GM21381 (cell line): ENCODE measurements at regions not wholly inside any gene's neighbourhood (a gene's known extent, or its start where the extent isn't known, plus 50 kb on each side); places are given as distances from the start of the nearest gene placed in this dataset.
"Not testable (repeated sequence)": the region's sequence is repeated elsewhere in the genome, so short reads cannot be mapped to it uniquely, and the experiment has no call there.

Source experiments
- ATAC-seq: cut with Tn5 transposase; IDR thresholded peaks from one replicate; pipeline ENCODE4 v1.9.1; 2021; ENCODE audit warnings: mild to moderate bottlenecking, moderate library complexity; ENCODE audit not compliant: unreplicated experiment

DNA sequence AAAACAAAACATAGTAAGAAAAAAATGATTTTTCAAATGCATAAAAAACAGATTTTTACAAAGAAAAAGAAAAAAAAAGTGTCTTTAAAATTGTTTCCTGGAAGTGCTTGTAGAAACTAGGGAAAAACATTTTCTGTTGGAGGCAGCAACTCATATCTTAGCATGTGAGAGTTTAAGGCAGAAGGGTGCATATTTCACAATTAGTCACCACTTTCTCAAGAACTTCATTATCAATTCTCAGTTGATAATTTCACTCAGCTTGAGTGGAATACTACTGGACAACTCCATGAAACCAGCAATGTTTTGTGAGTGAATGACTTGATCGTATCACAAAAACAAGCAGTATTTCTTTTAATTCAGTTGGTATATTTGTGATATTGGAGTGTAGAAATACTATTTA lies 508.3 kb upstream of the DAB2 start:
- no peak for ATAC-seq

DNA sequence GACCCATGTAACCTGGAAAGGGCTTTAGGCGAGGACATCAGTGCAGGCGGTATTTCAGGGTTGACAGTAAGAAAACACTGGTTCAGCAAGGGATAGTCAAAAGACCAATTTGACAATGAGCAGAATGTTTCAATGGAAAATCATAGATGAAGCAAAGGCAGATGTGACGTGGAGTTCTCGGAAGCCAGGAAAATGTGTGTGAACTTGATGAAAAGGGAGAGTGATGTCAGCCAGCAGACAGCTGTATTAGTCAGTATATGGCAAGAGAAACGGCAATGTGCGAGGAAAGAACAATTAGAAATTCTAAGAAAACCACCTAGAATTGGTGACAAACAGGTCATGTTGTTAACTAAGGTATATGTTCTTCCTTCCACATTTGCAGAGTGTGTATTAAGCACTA lies 503.9 kb upstream of the DAB2 start:
- no peak for ATAC-seq

DNA sequence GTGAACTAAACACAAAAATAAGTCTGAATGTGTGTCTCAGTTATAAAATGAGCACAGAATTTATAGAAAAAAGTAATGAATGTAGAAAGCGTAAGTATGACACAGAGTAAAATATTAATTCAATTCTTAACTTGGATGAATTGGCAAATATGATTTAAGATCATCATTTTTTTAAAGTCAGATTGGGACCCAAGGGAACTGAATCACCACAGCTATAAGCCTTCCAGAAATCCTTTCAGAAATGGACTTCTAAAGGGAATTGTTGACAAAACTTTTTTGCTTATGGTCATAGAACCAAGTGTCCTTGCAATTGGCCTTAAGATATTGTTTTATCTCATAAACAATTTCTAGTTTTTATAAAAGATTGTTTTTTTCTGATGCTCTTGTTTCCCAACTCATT lies 495.1 kb upstream of the DAB2 start:
- no peak for ATAC-seq

DNA sequence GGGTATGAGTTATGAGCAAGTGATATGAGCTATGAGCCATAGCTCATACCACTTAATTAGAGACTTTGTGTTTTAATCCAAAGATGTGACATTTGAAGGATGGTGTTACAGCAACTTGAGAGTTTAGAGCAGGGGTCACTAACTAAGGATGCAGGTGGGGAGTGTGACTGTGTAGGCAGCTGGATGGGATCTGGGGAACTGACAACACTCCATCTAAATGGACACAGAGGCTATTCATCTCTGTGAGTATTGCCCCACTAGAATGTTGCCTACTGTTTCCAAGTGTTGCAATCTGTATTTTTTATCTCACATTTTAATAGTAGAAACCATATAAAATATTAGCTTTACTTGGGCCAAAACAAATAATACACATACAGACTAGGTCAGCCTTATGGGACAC lies 488.1 kb upstream of the DAB2 start:
- no peak for ATAC-seq

DNA sequence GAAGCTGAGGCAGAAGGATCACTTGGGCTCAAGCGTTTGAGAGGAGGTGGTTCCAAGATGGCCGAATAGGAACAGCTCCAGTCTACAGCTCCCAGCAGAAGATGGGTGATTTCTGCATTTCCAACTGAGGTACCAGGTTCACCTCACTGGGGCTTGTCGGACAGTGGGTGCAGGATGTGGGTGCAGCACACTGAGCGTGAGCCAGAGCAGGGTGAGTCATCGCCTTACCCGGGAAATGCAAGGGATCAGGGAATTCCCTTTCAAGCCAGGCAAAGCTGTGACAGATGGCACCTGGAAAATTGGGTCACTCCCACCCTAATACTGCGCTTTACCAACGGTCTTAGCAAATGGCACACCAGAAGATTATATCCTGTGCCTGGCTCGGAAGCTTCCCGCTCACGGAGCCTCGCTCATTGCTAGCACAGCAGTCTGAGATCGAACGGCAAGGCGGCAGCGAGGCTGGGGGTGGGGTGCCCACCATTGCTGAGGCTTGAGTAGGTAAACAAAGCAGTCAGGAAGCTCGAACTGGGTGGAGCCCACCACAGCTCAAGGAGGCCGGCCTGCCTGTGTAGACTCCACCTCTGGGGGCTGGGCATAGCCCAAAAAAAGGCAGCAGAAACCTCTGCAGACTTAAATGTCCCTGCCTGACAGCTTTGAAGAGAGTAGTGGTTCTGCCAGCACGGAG lies 482.6 kb upstream of the DAB2 start:
- not testable (repeated sequence) for ATAC-seq

DNA sequence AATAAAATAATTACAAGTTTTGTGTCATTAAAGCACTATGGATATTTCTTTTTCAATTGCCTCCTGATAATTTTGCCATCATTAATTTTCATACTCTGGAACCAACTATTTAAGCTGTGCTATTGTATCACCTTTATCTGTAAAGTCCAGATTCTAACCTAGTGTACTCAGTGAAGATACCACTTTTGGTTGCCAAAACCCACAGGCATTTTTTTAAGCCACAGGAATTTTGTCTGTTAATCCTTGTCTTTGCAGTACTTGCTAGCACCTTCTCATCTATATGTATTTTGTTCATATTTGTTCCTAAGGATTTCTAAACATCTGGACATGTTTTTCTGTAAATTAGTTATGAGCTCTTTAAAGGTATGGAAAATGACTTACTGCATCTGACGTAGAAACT lies 481.4 kb upstream of the DAB2 start:
- no peak for ATAC-seq

DNA sequence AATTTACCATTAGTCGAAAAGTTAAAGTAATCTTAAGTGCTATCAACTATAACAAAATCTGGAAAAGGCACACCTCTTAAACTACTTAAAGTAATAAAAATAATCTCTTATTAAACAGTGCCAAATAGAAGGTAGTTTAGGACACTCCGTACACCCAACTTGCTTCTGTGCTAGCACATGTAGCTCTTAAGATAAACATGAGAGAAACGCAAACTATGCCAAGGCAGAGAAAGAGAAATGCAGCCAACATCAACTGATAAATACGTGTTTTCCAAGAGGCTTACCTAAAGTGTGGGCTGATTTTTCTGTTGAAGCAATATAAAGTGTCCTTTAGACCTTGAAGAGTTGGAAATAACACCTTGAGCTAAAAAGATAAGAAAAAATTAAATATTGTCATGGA lies 480.6 kb upstream of the DAB2 start:
- no peak for ATAC-seq

DNA sequence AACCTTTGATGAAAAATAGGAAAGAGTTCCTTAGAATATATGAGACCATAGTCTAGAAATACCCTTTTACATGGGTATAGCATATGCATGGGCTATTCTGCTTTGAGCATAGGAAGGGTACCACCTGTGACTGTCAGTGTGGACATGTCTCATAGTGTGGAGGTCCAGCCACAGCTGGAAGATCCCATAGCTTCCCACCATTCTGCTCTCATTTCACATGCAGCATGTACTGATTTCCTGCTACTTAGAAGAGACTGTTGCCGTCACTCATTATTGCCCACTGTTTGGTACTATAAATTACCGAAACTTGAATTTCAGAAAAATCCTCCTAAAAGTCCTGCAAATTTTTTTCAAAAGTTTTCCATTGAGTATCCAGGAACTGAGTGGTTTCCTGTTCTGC lies 477.8 kb upstream of the DAB2 start:
- ATAC-seq = no peak

DNA sequence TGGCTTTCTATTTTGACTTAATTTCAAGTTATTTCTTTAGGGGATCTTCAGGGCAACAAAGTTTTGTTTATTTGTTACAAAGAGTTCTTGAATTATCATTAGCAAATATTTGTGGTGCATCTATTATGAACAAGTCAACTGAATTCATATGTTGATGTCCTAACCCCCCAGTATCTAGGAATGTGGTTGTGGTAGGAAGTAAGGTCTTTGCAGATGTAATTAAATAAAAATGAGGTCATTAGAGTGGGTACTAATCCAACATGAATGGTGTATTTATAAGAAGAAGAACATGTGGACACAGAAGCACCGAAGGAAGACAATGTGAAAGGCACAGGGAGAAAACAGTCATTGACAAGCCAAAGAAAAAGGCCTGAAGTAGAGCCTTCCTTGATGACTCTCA lies 474.0 kb upstream of the DAB2 start:
- no peak for ATAC-seq

DNA sequence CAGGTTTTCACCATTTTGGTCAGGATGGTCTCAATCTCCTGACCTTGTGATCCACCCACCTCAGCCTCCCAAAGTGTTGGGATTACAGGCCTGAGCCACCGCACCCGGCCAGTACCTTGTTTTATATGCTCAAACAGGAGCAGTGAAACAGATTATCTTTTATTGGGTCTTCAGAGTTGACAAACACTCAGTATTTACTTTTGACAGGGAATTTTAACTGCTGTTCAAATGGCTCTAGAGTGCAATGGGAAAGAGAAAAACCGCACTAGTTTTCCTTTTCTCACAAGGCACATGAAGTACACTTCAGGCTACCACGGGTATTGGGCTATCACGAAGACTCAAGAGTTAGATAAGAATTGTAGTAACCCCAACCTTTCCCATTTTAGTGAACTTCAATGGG lies 471.9 kb upstream of the DAB2 start:
- ATAC-seq = no peak

DNA sequence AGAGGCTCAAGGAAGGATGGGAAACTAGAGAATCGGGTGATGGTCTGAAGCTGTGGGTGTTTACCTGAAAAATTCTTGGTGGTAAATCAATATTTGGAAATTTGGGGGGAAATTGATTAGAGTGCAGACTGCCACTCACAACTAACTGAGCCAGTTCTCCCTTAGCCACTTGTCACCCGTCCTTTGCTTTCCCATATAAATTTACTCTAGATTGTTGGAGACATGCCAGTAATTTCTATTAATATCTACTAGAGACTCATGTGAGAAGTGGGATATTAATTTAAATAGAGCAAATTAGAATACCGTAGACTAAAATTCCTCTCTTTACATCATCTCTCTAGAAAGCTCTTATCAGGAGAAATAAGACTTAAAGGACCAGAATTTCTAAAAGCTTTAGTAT lies 471.3 kb upstream of the DAB2 start:
- no peak for ATAC-seq

DNA sequence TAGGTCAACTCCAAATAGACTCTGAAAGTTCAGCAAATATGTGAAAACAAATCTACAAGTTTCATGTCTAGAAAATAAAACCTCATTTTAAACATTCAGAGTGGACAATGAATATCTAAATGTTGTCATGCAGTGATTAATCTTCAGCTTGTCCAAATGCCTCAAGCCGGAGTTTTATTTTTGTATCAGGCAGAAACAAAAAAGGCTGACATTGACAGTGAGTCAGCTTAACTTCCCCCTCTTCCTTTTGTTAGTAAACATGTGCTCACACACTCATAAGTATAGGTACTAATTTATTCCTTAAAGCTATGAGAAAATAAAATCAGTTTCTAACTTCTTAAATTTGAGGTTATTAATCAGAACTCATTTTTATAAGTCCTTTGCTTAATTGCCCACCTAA lies 467.9 kb upstream of the DAB2 start:
- ATAC-seq = no peak

DNA sequence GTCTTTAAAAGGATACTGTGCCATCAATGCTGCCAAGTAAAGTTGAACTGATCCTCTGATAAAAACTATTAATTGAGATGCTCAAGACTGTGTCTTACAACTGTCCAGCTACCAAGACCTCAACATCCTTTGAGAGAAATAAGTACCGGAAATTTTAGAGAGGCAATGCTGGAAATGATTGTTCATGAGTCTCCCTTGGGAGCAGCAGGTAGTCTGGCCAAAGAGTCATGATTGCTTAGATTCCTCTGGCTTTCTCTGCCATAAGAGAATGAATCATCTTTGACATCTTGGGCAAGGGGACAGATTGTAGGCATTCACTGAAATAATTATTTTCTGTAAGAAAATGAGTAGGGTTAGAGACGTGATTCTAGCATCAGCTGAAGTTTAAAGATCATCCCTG lies 466.6 kb upstream of the DAB2 start:
- ATAC-seq = no peak

DNA sequence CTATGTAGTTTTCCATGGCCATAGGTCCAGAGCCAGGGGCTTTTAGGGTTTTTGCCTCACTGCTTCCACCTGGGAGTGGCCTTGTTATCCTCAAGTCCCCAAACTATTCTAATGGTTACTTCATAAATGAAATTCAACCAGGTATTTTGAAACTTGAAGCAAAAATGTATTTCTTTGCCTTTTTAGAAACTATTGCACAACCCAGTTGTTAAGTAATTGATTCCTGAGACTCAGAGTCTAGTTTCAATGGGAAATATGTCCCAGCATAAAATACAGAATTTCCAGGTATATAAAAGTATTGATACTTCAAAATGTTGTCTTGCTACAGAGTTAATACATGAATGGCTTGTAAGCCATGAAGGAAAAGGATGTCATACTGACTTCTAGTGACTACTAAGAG lies 456.2 kb upstream of the DAB2 start:
- ATAC-seq = no peak

DNA sequence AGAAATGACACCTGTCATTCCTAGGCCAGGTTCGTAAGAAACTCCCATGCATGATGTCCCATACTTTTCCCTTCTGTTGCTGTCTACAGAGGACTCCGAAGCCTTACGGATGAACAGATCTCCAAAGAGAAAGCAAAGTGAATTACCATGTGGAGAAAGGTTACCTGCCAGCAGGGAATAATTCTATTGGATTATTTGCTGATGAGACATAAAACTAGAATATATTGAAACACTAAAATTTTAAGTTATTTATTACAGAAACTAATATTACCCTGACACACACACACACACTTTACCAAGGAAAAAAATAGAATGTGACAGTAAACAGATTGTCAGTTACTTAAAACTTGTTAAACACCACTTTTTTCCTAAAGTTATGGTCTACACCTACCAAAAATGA lies 452.7 kb upstream of the DAB2 start:
- ATAC-seq = no peak

DNA sequence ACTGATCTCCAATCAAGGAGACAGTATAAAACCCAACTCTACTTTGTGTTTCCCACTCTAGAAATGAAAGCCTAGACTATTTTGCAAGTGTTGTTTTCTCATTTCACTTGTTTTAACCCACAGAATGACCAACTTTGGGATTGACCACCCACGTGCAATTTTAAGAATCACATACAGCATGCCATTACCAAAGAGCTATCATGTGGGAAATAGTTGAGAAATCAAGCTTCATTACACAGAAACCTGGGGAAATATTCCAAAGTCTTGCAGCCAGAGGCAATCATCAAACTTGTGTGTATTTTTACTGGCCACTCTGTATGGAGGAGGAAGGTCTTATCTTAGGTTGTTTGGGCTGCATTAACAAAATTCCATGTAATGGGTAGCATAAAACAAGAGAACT lies 451.4 kb upstream of the DAB2 start:
- ATAC-seq = no peak

DNA sequence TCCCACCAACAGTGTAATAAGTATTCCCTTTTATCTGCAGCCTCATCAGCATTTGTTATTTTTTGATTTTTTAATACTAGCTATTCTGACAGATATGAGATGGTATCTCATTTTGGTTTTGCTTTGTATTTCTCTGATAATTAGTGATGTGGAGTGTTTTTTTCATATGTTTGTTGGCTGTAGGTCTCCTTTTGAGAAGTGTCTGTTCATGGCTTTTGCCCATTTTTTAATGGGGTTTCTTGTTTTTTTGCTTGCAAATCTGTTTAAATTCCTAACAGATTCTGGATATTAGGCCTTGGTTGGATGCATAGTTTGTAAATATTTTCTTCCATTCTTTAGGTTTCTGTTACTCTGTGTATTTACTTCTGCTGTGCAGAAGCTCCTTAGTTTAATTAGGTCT lies 445.4 kb upstream of the DAB2 start:
- no peak for ATAC-seq

DNA sequence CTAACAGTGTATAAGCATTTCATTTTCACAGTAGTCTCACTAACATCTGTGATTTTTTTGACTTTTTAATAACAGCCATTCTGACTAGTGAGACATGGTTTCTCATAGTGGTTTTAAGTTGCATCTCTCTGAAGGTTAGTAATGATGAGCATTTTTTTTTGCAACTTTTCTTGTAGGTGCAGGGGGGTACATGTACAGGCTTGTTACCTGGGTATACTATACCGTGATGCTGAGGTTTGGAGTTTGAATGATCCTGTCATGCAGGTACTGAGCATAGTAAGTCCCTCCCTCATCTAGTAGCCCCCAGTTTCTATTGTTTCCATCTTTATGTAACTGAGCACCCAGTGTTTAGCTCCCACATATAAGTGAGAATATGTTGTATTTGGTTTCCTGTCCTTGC lies 444.6 kb upstream of the DAB2 start:
- no peak for ATAC-seq

DNA sequence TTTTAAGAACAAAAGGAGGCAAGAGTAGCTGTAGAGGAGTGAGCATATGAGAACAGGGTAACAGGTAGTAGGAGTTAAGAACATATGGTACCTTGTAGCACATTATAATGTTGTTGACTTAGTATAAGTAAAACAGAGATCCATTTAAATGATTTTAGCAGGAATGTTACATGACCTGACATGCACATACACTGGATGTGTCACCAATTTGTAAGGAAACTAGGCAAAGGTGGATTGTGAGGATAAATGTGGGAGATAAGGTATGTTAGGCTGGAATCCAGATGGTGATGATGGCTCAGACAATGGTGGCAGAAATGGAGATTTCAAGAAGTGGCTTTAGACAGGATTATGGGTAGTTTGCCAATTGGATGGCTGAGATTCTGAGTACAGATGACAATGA lies 443.1 kb upstream of the DAB2 start:
- no peak for ATAC-seq

DNA sequence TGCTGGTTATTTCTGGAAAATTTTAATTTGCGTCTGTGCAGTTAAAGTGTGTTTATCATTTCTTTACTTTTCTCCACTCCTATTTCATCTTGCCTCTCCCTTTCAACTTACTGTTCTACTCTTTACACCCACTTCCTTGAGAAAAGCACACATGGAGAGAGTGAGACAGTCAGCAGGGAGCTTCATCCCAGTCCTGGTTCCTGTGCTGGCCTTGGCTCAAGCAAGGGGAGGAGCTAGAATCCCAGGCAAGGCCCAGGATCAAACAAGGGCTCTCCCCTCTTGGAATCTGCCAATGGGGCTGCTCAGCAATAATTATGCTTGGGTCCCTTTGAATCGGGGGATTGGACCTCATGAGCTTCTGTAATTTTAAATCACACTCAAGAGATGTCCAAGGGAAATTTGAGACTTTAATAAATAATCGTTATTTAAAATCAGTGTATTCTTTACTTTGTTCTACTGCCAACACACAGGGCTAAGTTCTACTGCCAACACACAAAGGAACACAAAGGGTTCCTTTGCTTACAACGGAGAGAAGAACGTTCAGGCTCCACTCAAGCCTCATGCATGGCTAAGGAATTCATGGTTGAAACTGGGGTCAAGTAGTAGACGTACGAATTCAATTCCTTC lies 439.3 kb upstream of the DAB2 start:
- ATAC-seq = no peak

DNA sequence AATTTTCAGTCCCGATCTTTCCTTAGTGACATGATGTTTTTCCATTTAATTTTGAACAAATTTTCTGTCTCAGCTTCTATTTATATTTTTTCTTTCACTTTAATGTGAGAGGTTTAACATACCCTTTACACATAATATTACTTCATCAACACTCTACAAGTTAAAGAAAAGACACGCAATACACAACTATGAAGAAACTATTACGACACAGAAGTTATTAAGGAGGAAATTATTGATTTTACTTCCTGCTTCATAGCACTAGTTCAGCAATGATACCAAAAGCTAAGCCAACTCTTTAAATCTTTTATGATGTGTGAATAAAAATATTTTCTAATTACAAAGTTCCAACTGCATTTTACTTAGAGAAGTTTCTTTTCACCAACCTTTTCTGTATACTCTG lies 432.3 kb upstream of the DAB2 start:
- no peak for ATAC-seq

DNA sequence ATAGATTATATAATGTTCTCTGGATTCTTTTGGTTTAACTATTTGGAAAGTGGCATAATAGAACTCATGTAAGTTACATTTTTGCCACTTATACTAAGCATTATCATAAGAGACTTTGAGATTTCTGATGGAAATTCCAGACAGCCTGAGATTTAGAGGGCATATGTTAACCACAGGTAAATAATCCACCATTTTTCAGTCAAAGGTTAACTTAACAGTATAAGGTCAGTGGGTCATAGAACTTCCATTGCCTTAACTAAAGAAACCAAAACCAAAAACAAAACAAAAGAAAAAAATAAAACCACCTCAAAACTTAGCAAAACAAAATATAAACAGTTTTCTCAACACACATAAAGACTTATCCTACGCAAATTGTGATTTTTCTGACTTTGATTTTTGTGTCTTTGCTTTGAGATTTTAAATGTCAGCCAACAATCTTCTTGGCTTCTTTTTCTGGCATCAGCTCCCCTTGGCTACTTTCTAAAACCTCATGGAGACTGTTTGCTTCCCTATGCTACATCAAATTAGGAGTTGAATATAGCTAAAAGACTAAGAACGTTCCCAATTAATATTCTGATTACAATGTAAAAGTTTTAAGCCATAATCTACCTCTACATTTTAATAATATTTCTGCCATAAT lies 430.1 kb upstream of the DAB2 start:
- ATAC-seq = no peak

DNA sequence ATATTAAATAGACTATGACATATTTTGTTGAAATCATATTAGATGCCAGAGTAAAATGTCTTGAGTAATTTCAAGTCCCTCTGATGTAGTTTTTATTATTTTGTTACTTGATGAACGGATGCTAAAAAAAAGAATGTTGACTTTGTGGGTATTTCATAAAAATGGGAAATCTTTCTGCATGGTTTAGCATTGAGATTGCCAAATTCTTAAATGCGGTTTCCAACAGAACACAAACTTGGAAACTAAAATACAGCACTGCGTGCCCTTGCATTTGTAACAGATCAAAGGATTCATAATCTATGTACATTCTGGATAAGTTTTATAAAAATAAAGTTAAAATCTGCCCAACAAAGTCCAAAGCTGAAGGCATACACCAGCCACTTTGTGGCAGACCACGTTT lies 425.5 kb upstream of the DAB2 start:
- ATAC-seq = no peak
